OCI-LY3 (cell line): ENCODE measurements at regions not wholly inside any gene's neighbourhood (a gene's known extent, or its start where the extent isn't known, plus 50 kb on each side); places are given as distances from the start of the nearest gene placed in this dataset.

Experiments
- H2AFZ ChIP-seq: fragments of 200-600, 300-600 bp; shearing (Covaris generic); 2 replicates; pipeline ENCODE4 v1.6.0; 2014; ENCODE audit warnings: antibody characterized with exemption, low read depth, low read length
- H3K27ac ChIP-seq: fragments of 200-600, 300-600 bp; sonication (generic); 2 replicates; pipeline ENCODE4 v1.5.1; 2014; ENCODE audit warnings: mild to moderate bottlenecking, low read length, moderate library complexity, mixed read lengths
- H3K27me3 ChIP-seq: fragments of 200-600, 300-600 bp; sonication (generic); 2 replicates; pipeline ENCODE4 v1.6.1; 2014; ENCODE audit warnings: low read depth, low read length, mixed read lengths
- H3K36me3 ChIP-seq: fragments of 200-600, 300-600 bp; sonication (generic); replicated peaks from 2 replicates; pipeline ENCODE3; 2014; ENCODE audit warnings: low read depth, low read length, mixed read lengths
- H3K4me1 ChIP-seq: fragments of 300-600, 200-600 bp; sonication (generic); 2 replicates; pipeline ENCODE4 v1.6.1; 2014; ENCODE audit warnings: low read length, mixed read lengths
- H3K4me2 ChIP-seq: fragments of 200-600, 300-600 bp; sonication (generic); 2 replicates; pipeline ENCODE4 v1.6.1; 2014; ENCODE audit warnings: low read length, mixed read lengths
- H3K4me3 ChIP-seq: fragments of 300-600, 200-600 bp; sonication (generic); 2 replicates; pipeline ENCODE4 v1.5.1; 2014; ENCODE audit warnings: antibody characterized with exemption, mild to moderate bottlenecking, low read length, moderate library complexity
- H3K79me2 ChIP-seq: fragments of 300-600, 200-600 bp; shearing (Covaris generic); 2 replicates; pipeline ENCODE4 v1.6.1; 2014; ENCODE audit warnings: mild to moderate bottlenecking, low read length, mixed read lengths
- H3K9ac ChIP-seq: fragments of 300-600, 200-600 bp; shearing (Covaris generic); 2 replicates; pipeline ENCODE4 v1.6.0; 2014; ENCODE audit warnings: mild to moderate bottlenecking, low read length, moderate library complexity
- H3K9me3 ChIP-seq: fragments of 200-600, 300-600 bp; shearing (Covaris generic); 2 replicates; pipeline ENCODE4 v1.6.1; 2014; ENCODE audit warnings: low read length, mixed read lengths; ENCODE audit not compliant: insufficient read depth
- H4K20me1 ChIP-seq: fragments of 200-600, 300-600 bp; sonication (generic); 2 replicates; pipeline ENCODE4 v1.6.1; 2016; ENCODE audit warnings: low read length, mixed read lengths; ENCODE audit not compliant: insufficient read depth
- EZH2phosphoT487 ChIP-seq: fragments of 200-600 bp; shearing (Covaris generic); IDR thresholded peaks from 2 replicates; pipeline ENCODE4 v1.6.1; 2018; ENCODE audit warnings: antibody characterized with exemption, mixed run types, low read depth
- TF ChIP-seq, protein P1 (sequence below): fragments of 200-600, 300-600 bp; sonication (generic); IDR thresholded peaks from 2 replicates; pipeline ENCODE4 v1.5.1; 2014; ENCODE audit warnings: antibody characterized with exemption, low read length, low read depth

DNA sequence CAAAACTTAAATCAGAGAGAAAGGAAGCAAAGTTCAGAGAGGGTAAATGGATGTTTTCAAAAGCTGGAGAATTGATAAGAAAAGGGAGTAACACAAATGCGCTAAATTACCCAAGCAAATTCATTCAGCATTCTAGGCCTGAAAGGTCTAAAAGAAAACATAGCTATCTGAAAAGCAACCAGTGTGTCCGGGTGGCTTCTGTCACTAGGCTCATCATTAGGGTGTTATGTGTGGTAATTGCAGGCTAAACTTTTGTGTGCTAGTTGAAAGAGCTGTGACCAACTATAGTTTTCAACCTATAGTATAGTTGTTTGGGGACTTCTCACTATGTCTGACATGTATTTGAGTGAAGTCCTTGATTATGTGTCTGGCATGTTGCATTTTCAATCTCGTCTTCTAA lies 839.6 kb upstream of the ZEB2 start:
- no peaks in the 10 kb centered on the region for H3K9me3 ChIP-seq
- H4K20me1 ChIP-seq = no peaks in the 10 kb centered on the region
- H3K36me3 ChIP-seq = no peaks in the 10 kb centered on the region
- no peak overlapping the region for H2AFZ ChIP-seq
- TF ChIP-seq EZH2phosphoT487 = no peak
- TF ChIP-seq, protein P1, sequence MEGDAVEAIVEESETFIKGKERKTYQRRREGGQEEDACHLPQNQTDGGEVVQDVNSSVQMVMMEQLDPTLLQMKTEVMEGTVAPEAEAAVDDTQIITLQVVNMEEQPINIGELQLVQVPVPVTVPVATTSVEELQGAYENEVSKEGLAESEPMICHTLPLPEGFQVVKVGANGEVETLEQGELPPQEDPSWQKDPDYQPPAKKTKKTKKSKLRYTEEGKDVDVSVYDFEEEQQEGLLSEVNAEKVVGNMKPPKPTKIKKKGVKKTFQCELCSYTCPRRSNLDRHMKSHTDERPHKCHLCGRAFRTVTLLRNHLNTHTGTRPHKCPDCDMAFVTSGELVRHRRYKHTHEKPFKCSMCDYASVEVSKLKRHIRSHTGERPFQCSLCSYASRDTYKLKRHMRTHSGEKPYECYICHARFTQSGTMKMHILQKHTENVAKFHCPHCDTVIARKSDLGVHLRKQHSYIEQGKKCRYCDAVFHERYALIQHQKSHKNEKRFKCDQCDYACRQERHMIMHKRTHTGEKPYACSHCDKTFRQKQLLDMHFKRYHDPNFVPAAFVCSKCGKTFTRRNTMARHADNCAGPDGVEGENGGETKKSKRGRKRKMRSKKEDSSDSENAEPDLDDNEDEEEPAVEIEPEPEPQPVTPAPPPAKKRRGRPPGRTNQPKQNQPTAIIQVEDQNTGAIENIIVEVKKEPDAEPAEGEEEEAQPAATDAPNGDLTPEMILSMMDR = no peak
- H3K4me1 ChIP-seq = no peaks in the 10 kb centered on the region
- H3K27ac ChIP-seq = no peak overlapping the region
- no peak overlapping the region for H3K4me2 ChIP-seq
- H3K9ac ChIP-seq = no peak overlapping the region
- H3K27me3 ChIP-seq = no peaks in the 10 kb centered on the region
- no peaks in the 10 kb centered on the region for H3K79me2 ChIP-seq
- H3K4me3 ChIP-seq = no peak overlapping the region

DNA sequence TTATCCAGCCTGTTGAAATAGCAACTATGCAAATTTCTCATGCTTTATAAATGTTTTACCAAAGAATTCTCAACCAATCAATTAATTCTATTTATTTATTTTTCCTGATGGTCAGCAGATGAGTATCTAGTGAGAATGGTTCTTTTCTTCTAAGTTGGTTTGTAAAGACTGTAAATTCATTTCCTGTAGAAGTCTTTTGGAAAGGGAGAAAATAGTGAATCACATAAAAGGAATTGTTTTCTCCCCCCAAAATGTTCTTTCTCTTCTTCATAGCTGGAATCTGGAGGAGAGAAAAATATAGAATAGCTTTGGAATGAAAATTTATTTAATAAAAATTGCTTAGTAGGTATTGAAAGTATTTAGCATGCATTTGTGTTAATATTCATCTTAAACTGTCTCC lies 836.1 kb upstream of the ZEB2 start:
- Histone ChIP-seq H3K36me3 (no peaks in the 10 kb centered on the region), H4K20me1 (no peaks in the 10 kb centered on the region), H2AFZ (no peak overlapping the region), H3K9ac (no peak overlapping the region), H3K4me1 (no peaks in the 10 kb centered on the region), H3K27ac (no peak overlapping the region), H3K4me2 (no peak overlapping the region), H3K4me3 (no peak overlapping the region), H3K79me2 (no peaks in the 10 kb centered on the region), H3K9me3 (no peaks in the 10 kb centered on the region), H3K27me3 (no peaks in the 10 kb centered on the region)
- TF ChIP-seq, protein P1 = no peak
- no peak for TF ChIP-seq EZH2phosphoT487

DNA sequence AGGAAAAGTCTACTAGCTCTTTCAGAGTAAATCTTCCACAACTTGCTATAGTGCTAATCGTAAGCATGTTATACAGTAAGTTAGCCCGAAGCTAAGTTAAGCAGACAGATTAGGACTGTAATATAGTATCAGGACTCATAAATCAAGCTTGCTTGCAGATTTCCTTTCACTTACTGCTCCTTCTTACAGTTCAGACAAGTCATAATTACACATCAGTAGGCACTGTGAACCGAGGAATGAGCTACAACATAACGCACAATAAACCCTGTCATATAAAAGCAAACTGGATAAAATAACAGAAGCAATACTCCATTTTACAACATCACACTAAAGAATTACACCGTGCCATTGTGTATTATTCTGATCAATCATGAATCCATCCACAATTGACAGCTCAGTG lies 832.6 kb upstream of the ZEB2 start:
- no peak overlapping the region for H3K4me3 ChIP-seq
- no peak overlapping the region for H2AFZ ChIP-seq
- H3K79me2 ChIP-seq = no peaks in the 10 kb centered on the region
- H3K27ac ChIP-seq = no peak overlapping the region
- H3K4me2 ChIP-seq = no peak overlapping the region
- H4K20me1 ChIP-seq = no peaks in the 10 kb centered on the region
- H3K9ac ChIP-seq = no peak overlapping the region
- H3K4me1 ChIP-seq = no peaks in the 10 kb centered on the region
- no peaks in the 10 kb centered on the region for H3K27me3 ChIP-seq
- no peaks in the 10 kb centered on the region for H3K36me3 ChIP-seq
- H3K9me3 ChIP-seq = no peaks in the 10 kb centered on the region
- TF ChIP-seq, protein P1 = no peak
- TF ChIP-seq EZH2phosphoT487 = no peak

DNA sequence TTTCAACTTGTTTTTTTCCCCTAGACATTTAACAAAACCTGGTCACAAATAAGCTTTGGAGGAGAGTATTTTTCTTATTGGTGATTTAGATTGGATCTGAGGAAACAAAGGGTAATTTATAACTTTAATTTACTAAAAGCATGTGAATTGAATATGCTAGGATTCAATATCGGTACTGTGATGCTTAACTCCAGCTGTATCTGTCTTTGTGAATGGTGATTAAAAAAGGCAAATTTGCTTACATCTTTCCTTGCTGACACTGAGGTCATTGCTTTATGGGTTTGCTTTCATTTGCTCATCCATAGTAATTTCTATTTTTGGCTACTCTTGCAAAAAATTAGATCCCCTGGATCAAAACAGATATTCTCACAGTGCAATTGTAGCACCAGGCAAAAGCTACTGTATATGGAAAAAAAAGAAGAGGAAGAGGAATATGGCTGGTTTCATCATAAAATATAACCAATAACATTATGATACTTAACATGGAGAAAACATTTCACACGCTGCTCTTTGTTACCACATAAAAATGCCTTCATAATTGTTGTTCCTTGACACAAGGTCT lies 832.0 kb upstream of the ZEB2 start:
- H3K9me3 ChIP-seq = no peaks in the 10 kb centered on the region
- no peak overlapping the region for H3K9ac ChIP-seq
- H2AFZ ChIP-seq = no peak overlapping the region
- no peaks in the 10 kb centered on the region for H3K4me1 ChIP-seq
- no peak for TF ChIP-seq EZH2phosphoT487
- TF ChIP-seq, protein P1 = no peak
- no peaks in the 10 kb centered on the region for H3K27me3 ChIP-seq
- no peak overlapping the region for H3K4me3 ChIP-seq
- no peaks in the 10 kb centered on the region for H4K20me1 ChIP-seq
- no peaks in the 10 kb centered on the region for H3K36me3 ChIP-seq
- H3K4me2 ChIP-seq = no peak overlapping the region
- H3K27ac ChIP-seq = no peak overlapping the region
- H3K79me2 ChIP-seq = no peaks in the 10 kb centered on the region
